GM19468 (cell line): ENCODE measurements at regions not wholly inside any gene's neighbourhood (a gene's known extent, or its start where the extent isn't known, plus 50 kb on each side); places are given as distances from the start of the nearest gene placed in this dataset.
A peak's percentile ranks its signal among the peaks of the same experiment; 100 is the strongest.
"Not testable (repeated sequence)": the region's sequence is repeated elsewhere in the genome, so short reads cannot be mapped to it uniquely, and the experiment has no call there.

Experiments
- ATAC-seq: cut with Tn5 transposase; IDR thresholded peaks from one replicate; pipeline ENCODE4 v1.9.1; 2021; ENCODE audit warnings: mild to moderate bottlenecking, moderate library complexity, moderate number of reproducible peaks; ENCODE audit not compliant: unreplicated experiment; ENCODE audit errors: extremely low read depth

DNA sequence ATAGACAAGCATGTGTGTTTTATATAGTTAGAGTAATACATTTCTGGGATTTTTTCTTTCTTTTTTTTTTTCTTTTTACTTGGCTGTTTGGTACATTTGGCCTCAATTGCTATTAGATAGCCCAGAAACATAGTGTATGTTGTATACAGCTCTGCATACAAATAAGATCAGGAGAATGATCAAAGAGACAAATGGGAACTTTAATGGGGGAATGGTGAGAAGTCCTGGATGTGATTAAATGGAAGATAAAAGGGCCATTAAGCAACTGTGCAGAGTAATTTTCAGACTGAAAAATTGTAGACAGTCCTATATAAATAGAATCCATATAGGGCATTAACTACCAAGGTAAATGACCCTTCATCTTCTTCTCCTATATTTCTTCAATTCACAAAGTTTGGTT is 575.6 kb downstream of the EBF1 start:
- ATAC-seq = no peak

GRCh38 chr5:158522776-158523175 is 576.9 kb downstream of the EBF1 start:
- ATAC-seq = no peak

DNA sequence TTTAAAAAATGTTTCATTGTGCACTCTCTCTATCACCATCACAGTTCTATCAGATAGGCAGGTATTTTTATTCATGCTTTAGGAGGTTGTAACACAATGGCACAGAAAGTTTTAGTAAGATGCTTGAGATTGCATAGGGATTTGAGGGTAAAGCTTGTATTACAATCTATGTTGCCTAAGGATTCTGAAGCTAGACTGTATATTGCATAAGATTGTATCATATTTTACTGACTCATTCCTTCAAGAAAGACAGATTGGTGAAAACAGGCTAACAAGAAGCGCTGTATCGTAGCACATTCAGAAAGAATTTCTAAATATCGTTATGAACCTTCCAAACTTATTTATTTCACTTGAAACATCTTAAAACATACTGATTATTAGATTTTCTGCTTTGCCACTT is 577.7 kb downstream of the EBF1 start:
- no peak for ATAC-seq

DNA sequence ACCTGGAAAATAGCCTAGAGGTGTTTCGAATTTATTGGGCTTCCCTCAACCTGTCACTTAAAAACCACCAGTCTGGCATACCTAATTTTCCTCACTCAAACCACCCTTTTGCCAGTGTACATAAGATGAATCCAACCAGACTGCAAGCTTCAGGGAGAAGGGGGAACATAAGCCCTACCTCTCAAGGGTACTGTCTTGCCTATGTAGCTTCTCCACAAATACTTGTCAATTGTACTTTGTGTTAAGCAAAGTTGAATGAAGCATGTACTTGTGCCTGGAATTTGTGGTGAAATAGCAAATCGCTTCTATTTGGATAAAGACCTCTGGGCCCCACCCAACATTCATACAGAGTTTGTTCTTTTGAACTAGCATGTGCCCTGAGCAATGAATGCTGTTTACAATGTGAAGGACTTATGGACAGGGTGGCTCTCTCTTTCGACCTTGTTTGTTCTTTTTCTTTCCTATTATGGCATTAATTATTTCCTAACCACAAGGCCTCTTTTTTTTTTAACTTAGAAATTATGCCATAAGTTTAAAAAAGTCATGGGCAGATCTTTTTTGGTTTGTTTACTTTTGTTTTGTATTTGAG is 580.2 kb downstream of the EBF1 start:
- ATAC-seq = no peak

DNA sequence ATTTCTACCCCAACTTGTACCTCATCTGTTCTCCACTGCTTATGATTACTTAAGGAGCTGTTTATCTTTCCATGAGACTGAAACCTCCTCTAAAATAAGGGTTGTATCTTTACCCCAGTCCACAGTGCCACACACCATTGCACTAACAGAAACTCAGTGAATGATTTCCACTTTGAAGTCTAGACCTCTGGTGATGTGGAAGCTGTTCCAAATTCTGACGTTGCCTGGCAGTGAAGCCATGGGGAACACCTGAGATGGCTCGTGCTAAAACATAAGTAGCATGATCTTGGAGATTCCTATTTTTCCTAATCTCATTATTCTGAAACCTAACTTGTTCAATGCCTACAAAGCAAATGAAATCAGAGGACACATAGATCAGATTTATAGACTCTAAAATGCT is 583.2 kb downstream of the EBF1 start:
- no peak for ATAC-seq

- no peak for ATAC-seq
These were observed 584.7 kb downstream of the EBF1 start for GRCh38 chr5:158514986-158515359.

GRCh38 chr5:158514319-158514985 is 585.3 kb downstream of the EBF1 start:
- ATAC-seq = no peak

DNA sequence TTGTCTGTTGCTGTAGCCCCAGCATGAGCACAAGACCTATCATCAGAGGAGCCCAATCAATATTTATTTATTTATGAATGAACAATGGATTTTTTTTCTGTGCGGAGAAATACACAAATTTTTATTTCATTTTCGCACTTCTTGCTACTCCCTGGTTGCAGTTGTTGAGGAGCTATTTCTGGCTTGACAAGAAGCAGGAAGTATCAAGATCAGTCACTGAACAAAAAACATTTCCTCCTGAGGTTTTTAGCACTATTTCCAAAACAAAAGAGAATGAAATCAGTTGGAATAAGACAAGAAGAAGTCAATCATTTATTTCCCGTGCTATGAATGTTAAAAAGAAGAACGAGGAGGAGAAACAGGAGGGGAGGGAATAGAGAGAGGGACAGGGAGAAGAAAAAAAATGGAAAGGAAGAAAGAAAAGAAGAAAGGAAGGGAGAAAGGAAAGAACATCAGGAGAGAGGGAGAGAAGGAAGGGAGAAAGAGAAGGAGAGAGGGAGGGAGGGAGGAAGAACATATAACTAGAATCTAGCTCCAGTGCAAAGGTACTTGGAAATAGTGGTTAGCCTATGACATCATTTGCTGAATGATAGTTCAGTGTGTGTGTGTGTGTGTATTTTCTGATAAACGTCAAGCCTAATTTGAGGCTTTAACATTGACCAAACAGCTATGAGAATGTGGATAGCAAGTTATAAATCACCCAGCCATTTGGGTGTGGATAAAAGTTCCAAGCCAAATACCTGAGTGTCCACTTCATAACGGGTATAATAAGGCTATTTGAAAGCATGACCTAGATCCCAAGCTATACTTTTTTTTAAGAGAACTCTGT is 586.0 kb downstream of the EBF1 start:
- ATAC-seq = no peak

DNA sequence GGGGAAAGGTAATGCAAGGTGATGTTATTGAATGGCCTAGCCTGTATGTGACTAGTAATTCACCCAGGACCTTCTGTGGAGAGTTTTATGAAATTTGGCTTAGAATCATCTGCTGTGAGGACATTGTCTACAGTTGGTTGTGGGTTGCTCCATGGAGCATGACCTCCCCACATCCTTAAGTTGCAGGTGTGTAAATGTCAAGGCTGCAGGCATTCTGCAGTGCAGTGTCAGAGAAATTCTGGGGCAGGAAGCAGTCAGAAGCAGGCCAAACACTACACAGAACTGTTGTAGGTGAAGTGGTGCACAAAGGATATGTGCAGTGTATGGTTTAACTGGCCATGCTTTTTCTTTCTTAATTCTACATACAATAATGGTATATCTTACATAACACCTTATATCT is 588.3 kb downstream of the EBF1 start:
- ATAC-seq = peak; percentile 65

DNA sequence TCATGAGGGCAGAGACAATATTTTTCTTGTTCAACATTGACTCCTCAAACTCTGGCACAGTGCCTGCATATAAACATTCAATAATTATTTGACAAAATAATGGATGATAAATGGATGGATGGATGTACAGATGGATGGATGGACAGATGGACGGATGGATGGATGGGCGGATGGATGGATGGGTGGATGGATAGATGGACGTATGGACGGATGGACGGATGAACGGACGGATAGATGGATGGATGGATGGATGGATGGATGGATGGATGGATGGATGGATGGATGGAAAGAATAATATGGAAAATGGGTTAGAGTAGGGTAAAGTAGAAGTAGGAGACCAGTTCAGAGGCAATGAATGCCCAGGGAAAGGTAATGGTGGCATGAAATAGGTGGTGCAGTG is 589.2 kb downstream of the EBF1 start:
- ATAC-seq = no peak

- ATAC-seq = no peak
These were observed 593.1 kb downstream of the EBF1 start for GRCh38 chr5:158506648-158507047.

DNA sequence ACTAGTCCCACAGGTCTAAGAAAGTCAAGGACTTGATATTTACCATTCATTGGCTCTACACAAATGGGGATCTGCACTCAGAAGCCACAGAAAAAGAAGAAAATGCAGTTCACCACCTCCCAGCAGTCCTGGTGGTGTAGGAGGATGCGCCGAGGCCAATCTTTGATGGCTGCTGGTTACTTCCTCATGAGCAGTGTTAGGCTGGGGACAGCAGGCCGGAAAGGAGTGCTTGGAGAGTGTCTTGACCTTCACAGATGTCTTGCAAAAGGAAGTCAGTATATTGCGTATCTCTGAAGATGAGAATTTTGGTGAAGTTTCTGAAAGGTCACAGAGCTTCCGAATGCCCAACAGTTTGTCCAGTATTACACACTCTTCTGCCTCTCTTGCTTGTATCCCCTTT is 597.0 kb downstream of the EBF1 start:
- no peak for ATAC-seq

- ATAC-seq = no peak
These were observed 599.8 kb downstream of the EBF1 start for GRCh38 chr5:158499892-158500418.

DNA sequence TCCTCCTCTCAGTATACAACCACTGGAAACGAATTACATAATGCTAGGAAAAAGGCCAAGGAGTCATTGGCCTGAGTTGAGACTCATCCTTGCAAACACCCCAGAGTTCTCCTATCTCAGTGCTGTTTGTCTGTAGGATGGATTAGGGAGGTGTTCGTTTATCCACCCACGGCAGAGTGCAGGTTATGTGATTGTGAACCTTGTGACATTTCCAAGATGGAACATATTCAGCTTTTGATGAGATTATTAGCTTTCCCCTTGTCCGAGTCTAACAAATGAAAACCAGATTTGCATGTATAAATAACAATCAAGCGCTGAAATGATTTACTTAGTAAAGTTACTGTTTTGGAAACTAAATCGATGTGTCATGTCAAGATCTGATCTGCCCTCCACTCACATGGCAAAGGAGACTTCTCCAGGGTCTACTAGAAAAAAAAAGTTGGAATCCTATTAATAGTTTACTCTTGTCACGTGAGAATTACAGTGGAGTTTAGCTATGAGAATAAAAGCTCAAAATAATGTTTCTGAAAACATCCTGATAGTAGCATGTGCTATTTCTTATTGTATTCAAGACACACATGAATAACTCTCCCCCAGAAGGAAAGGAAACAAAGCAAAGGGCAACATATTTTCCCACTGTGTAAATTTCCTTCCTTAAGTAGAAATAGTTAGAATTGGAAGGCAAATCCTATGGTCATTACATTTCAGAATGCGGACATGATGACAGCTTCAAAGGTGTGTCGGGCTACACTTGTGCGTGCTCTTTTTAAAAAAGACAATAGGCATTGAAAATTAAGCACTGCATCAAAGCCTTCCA is 600.4 kb downstream of the EBF1 start:
- no peak for ATAC-seq

- ATAC-seq = no peak
These were observed 603.1 kb downstream of the EBF1 start for GRCh38 chr5:158496624-158497023.

DNA sequence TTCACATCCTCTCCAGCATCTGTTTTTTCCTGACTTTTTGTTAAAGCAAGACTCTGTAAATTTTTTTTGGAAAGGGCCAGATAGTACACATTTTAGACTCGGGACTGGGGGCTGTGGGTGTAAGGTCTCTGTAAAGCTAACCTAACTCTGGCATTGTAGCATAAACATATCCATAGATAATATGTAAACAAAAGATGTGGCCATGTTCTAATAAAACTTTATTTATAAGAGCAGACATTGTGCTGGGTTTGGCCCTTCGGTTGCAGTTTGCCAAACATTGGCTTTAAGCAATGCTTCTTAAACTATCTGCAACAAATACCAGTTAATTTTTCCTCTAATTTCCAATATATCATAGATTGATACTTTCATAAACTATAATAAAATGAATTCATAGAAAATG is 605.2 kb downstream of the EBF1 start:
- no peak for ATAC-seq

DNA sequence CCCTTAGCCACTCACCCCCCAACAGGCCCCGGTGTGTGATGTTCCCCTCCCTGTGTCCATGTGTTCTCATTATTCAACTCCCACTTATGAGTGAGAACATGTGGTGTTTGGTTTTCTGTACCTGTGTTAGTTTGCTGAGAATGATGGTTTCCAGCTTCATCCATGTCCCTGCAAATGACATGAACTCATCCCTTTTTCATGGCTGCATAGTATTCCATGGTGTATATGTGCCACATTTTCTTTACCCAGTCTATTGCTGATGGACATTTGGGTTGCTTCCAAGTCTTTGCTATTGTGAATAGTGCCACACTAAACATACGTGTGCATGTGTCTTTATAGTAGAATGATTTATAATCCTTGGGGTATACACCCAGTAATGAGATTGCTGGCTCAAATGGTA is 605.7 kb downstream of the EBF1 start:
- not testable (repeated sequence) for ATAC-seq

- ATAC-seq = no peak
These were observed 606.9 kb downstream of the EBF1 start for GRCh38 chr5:158492841-158493242.

- no peak for ATAC-seq
These were observed 607.6 kb downstream of the EBF1 start for GRCh38 chr5:158492136-158492535.

DNA sequence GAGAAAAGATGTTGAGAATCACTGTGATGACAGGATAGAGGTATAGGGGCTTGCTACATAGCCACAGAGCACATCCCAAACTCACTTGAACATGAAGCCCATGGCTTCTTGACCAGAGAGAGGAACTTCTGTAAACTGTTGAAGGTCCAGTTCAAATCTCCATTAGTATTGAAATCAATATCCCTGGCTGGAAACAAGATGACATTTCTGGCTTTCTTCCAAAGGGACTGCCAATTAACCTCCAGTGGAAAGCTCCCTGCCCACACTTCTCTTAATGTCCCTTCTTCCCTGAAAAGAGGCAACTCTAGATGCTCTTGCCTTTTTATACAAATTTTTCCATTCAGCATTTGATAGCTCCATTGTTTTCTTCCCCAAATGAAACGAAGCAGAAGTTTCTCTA is 612.1 kb downstream of the EBF1 start:
- no peak for ATAC-seq
